HG03460 (cell line): ENCODE measurements at regions not wholly inside any gene's neighbourhood (a gene's known extent, or its start where the extent isn't known, plus 50 kb on each side); places are given as distances from the start of the nearest gene placed in this dataset.

Source experiments
- ATAC-seq: cut with Tn5 transposase; IDR thresholded peaks from one replicate; pipeline ENCODE4 v1.9.1; 2021; ENCODE audit not compliant: unreplicated experiment

GRCh38 chr6:43910638-43911353 lies 140.8 kb downstream of the VEGFA start:
- ATAC-seq = no peak

GRCh38 chr6:43910149-43910637 lies 140.2 kb downstream of the VEGFA start:
- no peak for ATAC-seq

GRCh38 chr6:43909474-43910148 lies 139.6 kb downstream of the VEGFA start:
- ATAC-seq = no peak

DNA sequence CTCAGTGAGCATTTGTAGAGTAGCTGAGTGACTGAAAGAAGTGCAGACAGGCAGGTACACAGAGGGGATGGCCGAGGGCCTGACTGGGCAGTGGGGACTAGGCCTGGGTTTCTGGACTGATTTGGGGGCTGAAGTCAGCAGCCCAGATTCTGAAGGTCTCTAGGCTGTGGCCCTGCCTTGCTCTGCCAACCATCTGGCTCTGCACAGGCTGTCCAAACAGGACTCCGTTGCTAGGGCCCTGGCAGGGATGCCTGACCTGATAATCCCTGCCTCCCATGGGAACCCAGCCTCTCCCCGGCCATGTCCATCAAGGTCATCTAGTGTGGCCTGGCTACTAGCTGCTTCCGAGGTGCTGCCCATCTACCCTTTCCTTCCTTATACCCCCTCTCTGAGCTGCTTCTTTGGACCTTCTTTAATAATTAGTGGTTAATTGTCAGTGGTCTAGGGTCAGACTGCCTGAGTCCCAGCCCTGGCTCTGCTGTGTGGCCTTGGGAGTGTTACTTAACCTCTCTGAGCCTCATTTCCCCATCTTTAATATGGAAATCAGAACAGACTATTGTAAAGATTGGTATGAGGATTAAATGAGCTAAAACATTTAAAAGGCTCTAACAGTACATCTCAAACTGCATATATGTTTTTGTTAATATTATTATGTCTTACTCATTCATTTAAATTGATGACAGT lies 137.9 kb downstream of the VEGFA start:
- no peak for ATAC-seq

- no peak for ATAC-seq
Measured at GRCh38 chr6:43907312-43907711, 137.3 kb downstream of the VEGFA start.

- no peak for ATAC-seq
Measured at GRCh38 chr6:43904311-43905123, 134.5 kb downstream of the VEGFA start.

DNA sequence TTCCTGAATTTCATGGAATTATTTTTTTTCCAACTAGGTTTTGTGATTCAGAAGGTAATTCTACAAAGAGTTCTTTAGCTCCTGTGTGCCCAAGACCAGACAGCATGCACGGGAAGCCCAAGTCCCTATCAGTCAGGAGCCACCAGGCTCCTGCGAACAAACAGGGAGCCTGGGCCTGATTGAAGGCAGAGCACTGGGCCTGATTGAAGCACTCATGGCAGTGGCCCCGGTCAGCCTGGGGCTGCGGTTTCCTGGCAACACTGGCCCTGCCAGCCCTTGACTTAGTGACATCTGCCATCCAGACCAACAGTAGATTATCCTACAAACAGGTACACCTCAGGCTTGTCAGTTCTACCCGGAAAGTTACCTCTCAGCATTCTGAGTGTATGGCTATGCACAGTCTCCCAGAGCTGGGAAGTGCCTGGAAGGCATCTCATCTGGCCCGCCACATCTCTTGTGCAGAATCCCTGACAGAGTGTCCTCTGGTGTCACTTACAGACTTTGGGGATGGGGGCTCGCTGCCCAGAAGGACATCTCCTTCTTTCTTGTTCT lies 133.8 kb downstream of the VEGFA start:
- no peak for ATAC-seq

- no peak for ATAC-seq
Measured at GRCh38 chr6:43901733-43902230, 131.8 kb downstream of the VEGFA start.

DNA sequence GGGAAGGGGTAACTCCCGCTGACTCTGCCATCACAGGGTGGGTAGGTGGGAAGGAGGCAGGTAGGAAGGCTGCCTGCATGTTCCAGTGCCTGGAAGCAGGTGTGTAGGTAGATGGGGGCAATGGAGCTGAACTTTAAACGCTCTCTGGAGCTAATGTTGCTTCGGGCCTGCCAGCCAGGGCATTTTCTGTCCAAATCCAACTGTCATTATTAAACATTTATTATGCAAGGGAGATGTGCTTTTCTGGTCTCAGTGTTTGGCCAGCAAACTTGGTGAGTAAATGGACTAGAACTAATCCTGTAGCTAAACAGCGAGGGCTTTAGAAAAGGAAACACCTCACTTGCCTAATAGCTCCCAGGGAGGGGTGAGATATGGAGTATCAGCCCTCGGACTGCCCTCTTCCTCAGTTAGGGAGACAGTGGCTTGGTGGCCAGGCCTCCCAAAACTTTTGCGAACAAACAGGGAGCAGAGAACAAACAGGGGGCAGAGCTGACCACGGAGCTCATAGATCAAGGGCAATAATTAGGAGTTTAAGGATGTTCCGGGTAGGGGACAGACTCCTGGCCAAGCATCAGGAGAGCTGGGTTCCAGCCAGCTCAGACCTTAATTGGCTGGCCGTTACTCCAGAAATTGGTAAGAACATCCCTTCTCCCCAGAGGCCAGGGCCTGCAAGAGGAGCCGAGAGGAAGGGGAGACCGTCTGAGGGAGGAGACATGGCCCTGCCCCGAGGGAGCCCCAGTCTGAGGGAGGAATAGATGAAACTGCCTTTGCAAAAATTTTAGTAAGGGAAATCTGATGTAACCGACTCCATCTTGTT lies 131.1 kb downstream of the VEGFA start:
- no peak for ATAC-seq

- no peak for ATAC-seq
Measured at GRCh38 chr6:43900560-43900915, 130.5 kb downstream of the VEGFA start.

- no peak for ATAC-seq
Measured at GRCh38 chr6:43899830-43900229, 129.8 kb downstream of the VEGFA start.

DNA sequence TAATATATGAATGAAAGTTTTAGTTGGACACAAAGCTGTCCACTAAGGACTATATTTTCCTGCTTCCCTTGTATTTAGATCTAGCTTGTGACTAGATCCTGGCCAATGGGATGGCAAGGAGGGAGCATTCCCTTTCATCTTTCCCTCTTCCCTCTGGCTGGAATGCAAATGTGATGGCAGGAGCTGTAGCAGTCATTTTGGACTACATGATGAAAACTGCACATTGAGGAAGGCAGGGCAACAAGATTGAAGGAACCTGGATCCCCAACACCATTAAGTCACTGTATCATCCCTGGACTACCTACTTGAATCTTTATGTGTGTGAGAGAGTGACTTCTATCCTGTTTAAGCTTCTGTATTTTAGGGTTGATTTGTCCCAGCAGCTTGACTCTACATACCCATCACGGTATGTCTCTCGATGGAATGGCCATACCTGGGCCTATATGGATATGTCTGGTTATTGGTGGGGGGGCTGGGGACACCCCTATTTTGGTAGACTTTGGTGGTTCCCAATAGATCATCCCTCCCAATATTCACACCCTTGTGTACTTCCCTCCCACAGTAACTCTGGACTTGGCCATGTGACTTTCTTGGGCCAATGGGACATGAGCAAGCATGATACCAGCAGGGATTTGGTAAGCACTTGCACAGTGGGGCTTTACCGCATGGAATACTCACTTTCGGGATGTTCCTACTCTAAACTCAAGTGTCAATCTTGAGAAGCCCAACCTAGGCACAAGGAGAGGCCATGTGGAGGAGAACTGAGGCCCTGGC lies 128.5 kb downstream of the VEGFA start:
- no peak for ATAC-seq

DNA sequence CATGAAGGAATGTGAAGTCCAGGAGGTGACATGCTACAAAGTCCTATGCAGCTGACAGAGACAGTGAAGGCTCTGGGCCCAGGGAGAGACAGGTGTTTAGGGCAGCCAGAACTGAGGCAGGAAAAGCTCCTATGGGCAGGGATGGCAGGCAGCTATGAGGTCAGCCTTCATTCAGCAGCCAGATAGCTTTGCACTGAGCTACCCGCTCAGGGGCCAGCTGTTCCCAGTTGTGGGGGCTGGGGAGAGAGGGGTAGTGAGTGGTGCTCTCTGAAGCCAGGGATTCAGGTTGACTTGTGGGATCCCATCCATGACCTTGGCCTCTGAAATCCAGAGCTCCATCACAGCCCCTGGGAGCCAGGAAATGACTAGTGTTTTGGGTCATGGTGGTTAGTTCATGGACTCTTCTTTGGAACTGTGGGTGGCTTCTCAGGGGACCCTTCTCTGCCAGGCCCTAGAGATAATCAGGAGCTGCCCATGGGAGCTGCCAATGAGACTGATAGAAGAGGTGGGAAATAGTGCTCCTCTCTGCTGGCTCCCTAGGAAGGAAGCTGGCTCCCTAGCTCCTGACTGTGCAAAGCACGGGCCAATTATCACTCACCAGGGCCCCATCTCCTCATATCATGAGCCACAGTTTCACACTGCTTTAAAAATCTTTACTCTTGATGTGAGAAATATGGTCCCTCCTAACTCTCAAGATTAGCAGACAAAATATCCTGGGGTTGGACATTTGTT lies 127.7 kb downstream of the VEGFA start:
- ATAC-seq = no peak

DNA sequence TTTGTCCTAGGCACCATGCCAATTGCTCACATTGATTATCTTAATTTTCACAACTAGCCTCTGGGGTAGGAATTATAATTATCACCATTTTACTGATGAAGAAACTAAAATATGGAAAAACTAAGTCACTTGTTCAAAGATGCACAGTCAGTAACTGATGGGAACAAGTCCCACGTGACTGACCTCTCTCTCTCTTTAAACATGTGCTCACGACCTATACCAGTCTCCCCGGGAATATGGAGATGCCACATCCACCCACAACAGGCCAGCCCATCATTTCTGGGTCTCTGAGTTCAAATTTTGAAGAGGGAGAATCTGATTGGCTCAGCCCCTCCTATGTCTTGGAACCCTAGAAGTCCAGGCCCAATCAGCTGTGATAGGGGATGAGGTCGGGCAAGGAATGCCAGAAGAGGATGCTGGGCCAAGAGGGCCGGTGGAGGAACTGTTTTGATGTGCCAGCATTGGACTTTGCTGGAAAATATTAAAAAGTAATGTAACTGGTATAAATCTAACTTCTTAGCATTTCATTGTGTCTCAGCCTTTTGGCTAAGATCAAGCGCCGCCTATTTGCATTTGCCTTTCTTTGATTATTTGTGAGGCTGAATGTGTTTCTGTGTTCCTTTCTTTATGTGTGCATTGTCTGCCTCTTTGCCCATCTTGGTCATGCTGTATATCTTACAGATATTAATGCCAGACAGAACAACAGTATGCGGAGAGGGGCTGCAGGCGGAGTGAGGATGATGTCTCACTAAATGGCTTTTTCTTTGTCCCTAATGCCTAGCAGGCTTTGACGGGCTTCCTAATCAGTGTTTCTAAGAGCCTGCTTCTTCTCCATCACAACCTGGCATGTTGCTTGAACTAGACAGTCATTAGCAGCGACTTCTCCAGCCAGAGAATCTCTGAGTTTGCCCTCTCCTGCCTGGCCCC lies 126.6 kb downstream of the VEGFA start:
- no peak for ATAC-seq

GRCh38 chr6:43895656-43896328 lies 125.8 kb downstream of the VEGFA start:
- no peak for ATAC-seq

- ATAC-seq = no peak
Measured at GRCh38 chr6:43893073-43893472, 123.1 kb downstream of the VEGFA start.
